Upper lobe of right lung (tissue), 1 donor: ENCODE measurements at regions not wholly inside any gene's neighbourhood (a gene's known extent, or its start where the extent isn't known, plus 50 kb on each side); places are given as distances from the start of the nearest gene placed in this dataset.

Source experiments
- ATAC-seq: fragments of 200-7000 bp; cut with Tn5 transposase; one replicate; pipeline ENCODE4 v1.9.1; 2020; ENCODE audit warnings: mild to moderate bottlenecking, moderate library complexity
- DNase-seq: peaks from one replicate; pipeline ENCODE4 v3.0.0-alpha.2; 2020
- H3K27ac ChIP-seq: fragments of 200-600 bp; one replicate; pipeline ENCODE4 v1.8.0; 2022
- H3K27me3 ChIP-seq: fragments of 200-600 bp; one replicate; pipeline ENCODE4 v1.8.0; 2022; ENCODE audit warnings: mild to moderate bottlenecking
- H3K36me3 ChIP-seq: fragments of 200-600 bp; one replicate; pipeline ENCODE4 v1.8.0; 2022
- H3K4me1 ChIP-seq: fragments of 200-600 bp; one replicate; pipeline ENCODE4 v1.8.0; 2022
- H3K4me3 ChIP-seq: fragments of 200-600 bp; one replicate; pipeline ENCODE4 v1.8.0; 2022; ENCODE audit warnings: mild to moderate bottlenecking
- H3K9me3 ChIP-seq: fragments of 200-600 bp; one replicate; pipeline ENCODE4 v1.8.0; 2022
- CTCF ChIP-seq: fragments of 200-600 bp; IDR thresholded peaks from one replicate; pipeline ENCODE4 v1.8.0; 2022; ENCODE audit warnings: antibody characterized with exemption
- intact Hi-C: fragments of 100-400 bp; cut with DNase I; formaldehyde crosslinking; loops from one replicate; pipeline ENCODE4 v1.11.0; 2022
- donor health status: DM: no; HTN: yes; CAD: no; lungs with severe emphysema.

GRCh38 chr2:207472343-207473048, 57.3 kb upstream of the CREB1 start:
- intact Hi-C loops = loop anchor here (10.0 kb wide), 2 partner anchors 488 to 658 kb away; no protein-coding TSS in a partner anchor

GRCh38 chr2:207473049-207473930, 56.5 kb upstream of the CREB1 start:
- peak; percentile 83 for ATAC-seq
- TF ChIP-seq CTCF = peak; percentile 66
- peaks cover 11% of the 10 kb centered on the region for H3K4me1 ChIP-seq
- no peaks in the 10 kb centered on the region for H3K36me3 ChIP-seq
- intact Hi-C loops = loop anchor here (10.0 kb wide), 2 partner anchors 488 to 658 kb away; no protein-coding TSS in a partner anchor
- no peaks in the 10 kb centered on the region for H3K27me3 ChIP-seq
- H3K4me3 ChIP-seq = peak overlapping the region; percentile 3
- no peak overlapping the region for H3K27ac ChIP-seq
- no peaks in the 10 kb centered on the region for H3K9me3 ChIP-seq
- no peak for DNase-seq

More at GRCh38 chr2:207472343-207473048, 57.3 kb upstream of the CREB1 start:
- ATAC-seq (no peak), DNase-seq (no peak)
- Histone ChIP-seq H3K27ac (no peak overlapping the region), H3K36me3 (no peaks in the 10 kb centered on the region), H3K9me3 (no peaks in the 10 kb centered on the region), H3K4me1 (peaks cover 11% of the 10 kb centered on the region), H3K4me3 (peak overlapping the region; percentile 3), H3K27me3 (no peaks in the 10 kb centered on the region)
- no peak for TF ChIP-seq CTCF

- intact Hi-C loops = loop anchor here (10.0 kb wide), 2 partner anchors 489 to 659 kb away; no protein-coding TSS in a partner anchor
- Histone ChIP-seq H3K27ac (no peak overlapping the region), H3K36me3 (no peaks in the 10 kb centered on the region), H3K27me3 (no peaks in the 10 kb centered on the region), H3K4me3 (no peak overlapping the region), H3K9me3 (no peaks in the 10 kb centered on the region), H3K4me1 (peaks cover 11% of the 10 kb centered on the region)
- DNase-seq (no peak), ATAC-seq (no peak)
- no peak for TF ChIP-seq CTCF
These were observed 55.9 kb upstream of the CREB1 start for GRCh38 chr2:207473931-207474235.

DNA sequence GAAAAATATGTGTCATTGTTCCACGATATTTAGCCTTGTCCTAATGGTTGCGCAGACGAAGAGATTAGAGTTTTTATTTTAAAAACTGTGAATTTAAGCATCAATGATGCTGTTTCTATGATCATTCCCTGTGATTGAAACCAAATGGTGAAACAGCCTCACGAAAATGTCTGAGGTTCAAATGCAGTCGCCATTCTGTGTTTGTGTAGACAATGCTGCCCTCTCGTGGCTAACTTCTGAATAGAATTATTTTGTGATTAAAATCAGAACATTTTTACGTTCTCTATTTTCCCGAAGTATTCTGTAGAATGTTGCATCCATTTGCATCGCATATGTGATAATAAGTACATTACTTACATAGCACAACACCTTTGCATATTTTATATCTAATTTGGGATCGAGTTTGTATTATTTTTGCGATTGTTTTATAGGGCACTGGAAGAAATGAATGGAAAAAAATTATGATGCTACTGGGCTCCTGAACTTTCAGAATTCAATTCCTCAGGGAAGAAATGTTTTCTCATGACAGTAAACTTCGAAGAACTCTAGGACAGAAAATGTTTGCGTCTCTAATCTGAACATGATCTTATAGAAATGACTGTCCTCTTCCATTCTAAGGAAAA, 54.8 kb upstream of the CREB1 start:
- H3K4me1 ChIP-seq = peaks cover 17% of the 10 kb centered on the region
- ATAC-seq = peak; percentile 70
- H3K36me3 ChIP-seq = no peaks in the 10 kb centered on the region
- H3K27me3 ChIP-seq = no peaks in the 10 kb centered on the region
- no peak for DNase-seq
- H3K4me3 ChIP-seq = no peak overlapping the region
- intact Hi-C loops = loop anchor here (10.0 kb wide), 2 partner anchors 490 to 660 kb away; no protein-coding TSS in a partner anchor
- peak; percentile 77 for TF ChIP-seq CTCF
- H3K27ac ChIP-seq = no peak overlapping the region
- H3K9me3 ChIP-seq = no peaks in the 10 kb centered on the region

GRCh38 chr2:207475546-207475945, 54.2 kb upstream of the CREB1 start:
- ATAC-seq (no peak), DNase-seq (no peak)
- Histone ChIP-seq H3K27me3 (no peaks in the 10 kb centered on the region), H3K4me1 (peaks cover 17% of the 10 kb centered on the region), H3K27ac (no peak overlapping the region), H3K9me3 (no peaks in the 10 kb centered on the region), H3K4me3 (no peak overlapping the region), H3K36me3 (no peaks in the 10 kb centered on the region)
- intact Hi-C loops = loop anchor here (10.0 kb wide), 2 partner anchors 491 to 661 kb away; no protein-coding TSS in a partner anchor
- TF ChIP-seq CTCF = no peak
